HL-60 (cell line): ENCODE measurements at regions not wholly inside any gene's neighbourhood (a gene's known extent, or its start where the extent isn't known, plus 50 kb on each side); places are given as distances from the start of the nearest gene placed in this dataset.

Source experiments
- TF ChIP-seq, protein P1 (sequence below): IDR thresholded peaks from one replicate; pipeline ENCODE4 v1.5.1; 2011; ENCODE audit warnings: low read length, control low read depth, inconsistent platforms; ENCODE audit not compliant: insufficient read depth
- TF ChIP-seq, protein P2 (sequence below): IDR thresholded peaks from 2 replicates; pipeline ENCODE4 v1.6.1; 2012; ENCODE audit warnings: low read depth; ENCODE audit not compliant: insufficient replicate concordance

DNA sequence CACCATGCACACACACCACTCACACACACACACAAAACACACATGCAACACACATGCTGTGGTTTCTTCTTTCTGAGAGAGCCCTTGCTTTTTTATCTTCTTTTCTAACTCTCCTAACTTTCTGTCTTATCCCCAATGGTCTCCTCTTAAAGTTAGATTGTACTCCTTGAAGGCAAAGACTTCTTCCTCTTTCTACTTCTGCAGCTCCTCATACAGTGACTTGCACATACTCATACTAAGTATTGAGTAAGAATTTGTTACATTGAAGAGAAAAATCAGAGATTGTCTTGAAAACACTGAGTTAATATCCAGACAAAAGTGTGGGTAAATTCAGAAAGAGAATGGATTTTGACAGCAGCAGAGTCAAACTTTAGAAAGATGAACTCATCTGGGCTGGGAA is 64.4 kb downstream of the GTPBP8 start:
- TF ChIP-seq, protein P1, sequence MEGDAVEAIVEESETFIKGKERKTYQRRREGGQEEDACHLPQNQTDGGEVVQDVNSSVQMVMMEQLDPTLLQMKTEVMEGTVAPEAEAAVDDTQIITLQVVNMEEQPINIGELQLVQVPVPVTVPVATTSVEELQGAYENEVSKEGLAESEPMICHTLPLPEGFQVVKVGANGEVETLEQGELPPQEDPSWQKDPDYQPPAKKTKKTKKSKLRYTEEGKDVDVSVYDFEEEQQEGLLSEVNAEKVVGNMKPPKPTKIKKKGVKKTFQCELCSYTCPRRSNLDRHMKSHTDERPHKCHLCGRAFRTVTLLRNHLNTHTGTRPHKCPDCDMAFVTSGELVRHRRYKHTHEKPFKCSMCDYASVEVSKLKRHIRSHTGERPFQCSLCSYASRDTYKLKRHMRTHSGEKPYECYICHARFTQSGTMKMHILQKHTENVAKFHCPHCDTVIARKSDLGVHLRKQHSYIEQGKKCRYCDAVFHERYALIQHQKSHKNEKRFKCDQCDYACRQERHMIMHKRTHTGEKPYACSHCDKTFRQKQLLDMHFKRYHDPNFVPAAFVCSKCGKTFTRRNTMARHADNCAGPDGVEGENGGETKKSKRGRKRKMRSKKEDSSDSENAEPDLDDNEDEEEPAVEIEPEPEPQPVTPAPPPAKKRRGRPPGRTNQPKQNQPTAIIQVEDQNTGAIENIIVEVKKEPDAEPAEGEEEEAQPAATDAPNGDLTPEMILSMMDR: no peak
- TF ChIP-seq, protein P2, sequence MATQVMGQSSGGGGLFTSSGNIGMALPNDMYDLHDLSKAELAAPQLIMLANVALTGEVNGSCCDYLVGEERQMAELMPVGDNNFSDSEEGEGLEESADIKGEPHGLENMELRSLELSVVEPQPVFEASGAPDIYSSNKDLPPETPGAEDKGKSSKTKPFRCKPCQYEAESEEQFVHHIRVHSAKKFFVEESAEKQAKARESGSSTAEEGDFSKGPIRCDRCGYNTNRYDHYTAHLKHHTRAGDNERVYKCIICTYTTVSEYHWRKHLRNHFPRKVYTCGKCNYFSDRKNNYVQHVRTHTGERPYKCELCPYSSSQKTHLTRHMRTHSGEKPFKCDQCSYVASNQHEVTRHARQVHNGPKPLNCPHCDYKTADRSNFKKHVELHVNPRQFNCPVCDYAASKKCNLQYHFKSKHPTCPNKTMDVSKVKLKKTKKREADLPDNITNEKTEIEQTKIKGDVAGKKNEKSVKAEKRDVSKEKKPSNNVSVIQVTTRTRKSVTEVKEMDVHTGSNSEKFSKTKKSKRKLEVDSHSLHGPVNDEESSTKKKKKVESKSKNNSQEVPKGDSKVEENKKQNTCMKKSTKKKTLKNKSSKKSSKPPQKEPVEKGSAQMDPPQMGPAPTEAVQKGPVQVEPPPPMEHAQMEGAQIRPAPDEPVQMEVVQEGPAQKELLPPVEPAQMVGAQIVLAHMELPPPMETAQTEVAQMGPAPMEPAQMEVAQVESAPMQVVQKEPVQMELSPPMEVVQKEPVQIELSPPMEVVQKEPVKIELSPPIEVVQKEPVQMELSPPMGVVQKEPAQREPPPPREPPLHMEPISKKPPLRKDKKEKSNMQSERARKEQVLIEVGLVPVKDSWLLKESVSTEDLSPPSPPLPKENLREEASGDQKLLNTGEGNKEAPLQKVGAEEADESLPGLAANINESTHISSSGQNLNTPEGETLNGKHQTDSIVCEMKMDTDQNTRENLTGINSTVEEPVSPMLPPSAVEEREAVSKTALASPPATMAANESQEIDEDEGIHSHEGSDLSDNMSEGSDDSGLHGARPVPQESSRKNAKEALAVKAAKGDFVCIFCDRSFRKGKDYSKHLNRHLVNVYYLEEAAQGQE: no peak
